H1 (cell line): ENCODE measurements at regions not wholly inside any gene's neighbourhood (a gene's known extent, or its start where the extent isn't known, plus 50 kb on each side); places are given as distances from the start of the nearest gene placed in this dataset.

Experiments
- CTCF ChIA-PET: fragments of 300-600 bp; sonication (Branson Sonifier 250); formaldehyde crosslinking; loops from one replicate; lab custom pipeline; 2021; ENCODE audit not compliant: partially characterized antibody; lab: Charles Lee
- POLR2A ChIA-PET: fragments of 300-600 bp; sonication (Branson Sonifier 250); formaldehyde crosslinking; loops from one replicate; lab custom pipeline; 2021; ENCODE audit warnings: inconsistent platforms; ENCODE audit not compliant: partially characterized antibody; lab: Charles Lee
- DNase-seq, 2 experiments: peaks; one replicate each; pipeline versions ENCODE4 v3.0.0 to v3.0.0-alpha.2; 2010 to 2022; ENCODE audit warnings: low spot score in 2 of 2, low read depth in 1 of 2, mixed read lengths in 1 of 2
- FAIRE-seq: peaks from 2 replicates; lab custom pipeline; 2011; peaks lifted over from hg19 to GRCh38; lab: Jason Lieb, UNC
- H2AFZ ChIP-seq: 2 replicates; pipeline ENCODE4 v1.8.1; 2012; ENCODE audit warnings: low read length, inconsistent platforms
- H2AK5ac ChIP-seq: 2 replicates; pipeline ENCODE4 v1.6.1; 2013; ENCODE audit warnings: low read depth, low read length
- H2BK120ac ChIP-seq: replicated peaks from 2 replicates; pipeline ENCODE3; 2013; ENCODE audit warnings: low read depth, low read length, inconsistent platforms
- H2BK12ac ChIP-seq: 2 replicates; pipeline ENCODE4 v1.6.1; 2013; ENCODE audit warnings: low read depth, low read length
- H2BK15ac ChIP-seq: 2 replicates; pipeline ENCODE4 v1.6.1; 2013; ENCODE audit warnings: low read length
- H2BK20ac ChIP-seq: 2 replicates; pipeline ENCODE4 v1.6.1; 2013; ENCODE audit warnings: low read length
- H2BK5ac ChIP-seq: 2 replicates; pipeline ENCODE4 v1.6.1; 2013; ENCODE audit warnings: low read depth, low read length
- H3K14ac ChIP-seq: 2 replicates; pipeline ENCODE4 v1.6.1; 2013; ENCODE audit warnings: inconsistent platforms; ENCODE audit not compliant: insufficient read length
- H3K18ac ChIP-seq: 2 replicates; pipeline ENCODE4 v1.6.1; 2013; ENCODE audit warnings: low read length; ENCODE audit errors: extremely low read depth
- H3K23ac ChIP-seq: 2 replicates; pipeline ENCODE4 v1.6.1; 2013; ENCODE audit warnings: inconsistent platforms; ENCODE audit not compliant: insufficient read length
- H3K23me2 ChIP-seq: 2 replicates; pipeline ENCODE4 v1.6.1; 2013; ENCODE audit warnings: low read depth, low read length
- H3K27ac ChIP-seq: 2 replicates; pipeline ENCODE4 v1.6.1; 2011; ENCODE audit warnings: low read depth, low read length, inconsistent platforms
- H3K27me3 ChIP-seq, 4 experiments: replicated peaks in 1 of 4; 1 replicate in 1 of 4; 2 replicates in 3 of 4; pipeline versions ENCODE4 v1.6.1 to v1.8.1; 2011 to 2013; ENCODE audit warnings: low read length in 3 of 4, mild to moderate bottlenecking in 3 of 4, inconsistent platforms in 2 of 4, mixed read lengths in 2 of 4, moderate library complexity in 1 of 4; ENCODE audit not compliant: control insufficient read depth in 3 of 4, insufficient read depth in 3 of 4; ENCODE audit errors: extremely low read depth in 1 of 4
- H3K36me3 ChIP-seq, 4 experiments: 2 replicates each; pipeline versions ENCODE4 v1.6.1 to v1.8.1; 2011 to 2013; ENCODE audit warnings: mild to moderate bottlenecking in 4 of 4, low read length in 3 of 4, moderate library complexity in 2 of 4, control low read depth in 1 of 4, inconsistent platforms in 1 of 4; ENCODE audit not compliant: insufficient read depth in 4 of 4, control insufficient read depth in 2 of 4
- H3K4ac ChIP-seq: replicated peaks from 2 replicates; pipeline ENCODE3; 2013; ENCODE audit warnings: low read length, low read depth, mixed read lengths, inconsistent platforms; ENCODE audit not compliant: insufficient read length
- H3K4me1 ChIP-seq, 4 experiments: replicated peaks in 1 of 4; 1 replicate in 1 of 4; 2 replicates in 3 of 4; pipeline versions ENCODE4 v1.6.1 to v1.8.1; 2011 to 2013; ENCODE audit warnings: low read length in 3 of 4, inconsistent platforms in 2 of 4, mixed read lengths in 1 of 4; ENCODE audit not compliant: insufficient read depth in 4 of 4, control insufficient read depth in 3 of 4
- H3K4me2 ChIP-seq, 2 experiments: 2 replicates each; pipeline versions ENCODE4 v1.6.1 to v1.8.1; 2011 to 2013; ENCODE audit warnings: low read depth in 2 of 2, low read length in 2 of 2, control low read depth in 1 of 2, inconsistent platforms in 1 of 2, mild to moderate bottlenecking in 1 of 2; ENCODE audit not compliant: insufficient read depth in 1 of 2
- H3K4me3 ChIP-seq, 4 experiments: fragments of 200-600, 300-600 bp in 1 of 4; sonication (generic), shearing (Covaris generic), sonication (Bioruptor Twin) in 1 of 4; 2 replicates each; pipeline versions ENCODE4 v1.5.1 to v1.8.1; 2011 to 2016; ENCODE audit warnings: low read length in 4 of 4, low read depth in 3 of 4, control low read depth in 2 of 4, inconsistent platforms in 2 of 4, mild to moderate bottlenecking in 2 of 4, mixed read lengths in 1 of 4, moderate library complexity in 1 of 4; ENCODE audit not compliant: insufficient read depth in 2 of 4; ENCODE audit errors: extremely low read depth in 1 of 4
- H3K56ac ChIP-seq: replicated peaks from 2 replicates; pipeline ENCODE3; 2013; ENCODE audit warnings: low read depth, mild to moderate bottlenecking, mixed read lengths, low read length, inconsistent platforms; ENCODE audit not compliant: insufficient read length
- H3K79me1 ChIP-seq: 2 replicates; pipeline ENCODE4 v1.6.1; 2013; ENCODE audit warnings: low read depth, low read length, control low read depth
- H3K79me2 ChIP-seq, 2 experiments: 2 replicates each; pipeline versions ENCODE4 v1.6.1 to v1.8.1; 2012 to 2013; ENCODE audit warnings: low read length in 2 of 2, mild to moderate bottlenecking in 2 of 2, inconsistent platforms in 1 of 2; ENCODE audit not compliant: insufficient read depth in 2 of 2, control insufficient read depth in 1 of 2
- H3K9ac ChIP-seq, 4 experiments: replicated peaks in 1 of 4; 1 replicate in 1 of 4; 2 replicates in 3 of 4; pipeline versions ENCODE4 v1.6.1 to v1.8.1; 2011 to 2013; ENCODE audit warnings: low read depth in 3 of 4, low read length in 3 of 4, control low read depth in 2 of 4, mild to moderate bottlenecking in 2 of 4, moderate library complexity in 2 of 4, inconsistent platforms in 1 of 4; ENCODE audit errors: extremely low read depth in 1 of 4
- H3K9me3 ChIP-seq, 2 experiments: 2 replicates each; pipeline versions ENCODE4 v1.6.1 to v1.8.1; 2012 to 2013; ENCODE audit warnings: mild to moderate bottlenecking in 2 of 2, moderate library complexity in 2 of 2, control low read depth in 1 of 2, inconsistent platforms in 1 of 2, low read depth in 1 of 2, low read length in 1 of 2, mixed read lengths in 1 of 2; ENCODE audit not compliant: insufficient read depth in 2 of 2
- H4K20me1 ChIP-seq, 2 experiments: replicated peaks in 1 of 2; 2 replicates each; pipeline versions ENCODE3 to v1.8.1; 2011 to 2013; ENCODE audit warnings: inconsistent platforms in 2 of 2, low read length in 2 of 2, mild to moderate bottlenecking in 1 of 2; ENCODE audit not compliant: insufficient read depth in 2 of 2, control insufficient read depth in 1 of 2
- H4K5ac ChIP-seq: 2 replicates; pipeline ENCODE4 v1.6.1; 2013; ENCODE audit warnings: low read length, low read depth, mixed read lengths, inconsistent platforms; ENCODE audit not compliant: insufficient read length
- H4K8ac ChIP-seq: 2 replicates; pipeline ENCODE4 v1.8.0; 2013; ENCODE audit warnings: mild to moderate bottlenecking, moderate library complexity, low read length, inconsistent platforms; ENCODE audit not compliant: insufficient read depth; ENCODE audit errors: extremely low read depth
- H4K91ac ChIP-seq: replicated peaks from 2 replicates; pipeline ENCODE3; 2013; ENCODE audit warnings: low read length, mixed read lengths, inconsistent platforms; ENCODE audit not compliant: insufficient read length
- ZNF274 ChIP-seq: IDR thresholded peaks from 2 replicates; pipeline ENCODE4 v1.7.0; 2012; ENCODE audit warnings: low read length, borderline replicate concordance; ENCODE audit errors: extremely low read depth
- WGBS, 2 experiments: shearing (Covaris generic) in 1 of 2; methylation state at CpG; one replicate each; pipeline versions ENCODE4 v1.1.6 to v1.1.7; 2013 to 2015; ENCODE audit warnings: low lambda C conversion rate in 2 of 2, mixed read lengths in 2 of 2, inconsistent platforms in 1 of 2, low coverage in 1 of 2, missing lambda C conversion rate in 1 of 2; ENCODE audit not compliant: insufficient replicate concordance in 2 of 2, insufficient coverage in 1 of 2, insufficient read length in 1 of 2; ENCODE audit errors: extremely low coverage in 1 of 2, missing lambda C conversion rate in 1 of 2; 5-methylcytosine and 5-hydroxymethylcytosine counted together

DNA sequence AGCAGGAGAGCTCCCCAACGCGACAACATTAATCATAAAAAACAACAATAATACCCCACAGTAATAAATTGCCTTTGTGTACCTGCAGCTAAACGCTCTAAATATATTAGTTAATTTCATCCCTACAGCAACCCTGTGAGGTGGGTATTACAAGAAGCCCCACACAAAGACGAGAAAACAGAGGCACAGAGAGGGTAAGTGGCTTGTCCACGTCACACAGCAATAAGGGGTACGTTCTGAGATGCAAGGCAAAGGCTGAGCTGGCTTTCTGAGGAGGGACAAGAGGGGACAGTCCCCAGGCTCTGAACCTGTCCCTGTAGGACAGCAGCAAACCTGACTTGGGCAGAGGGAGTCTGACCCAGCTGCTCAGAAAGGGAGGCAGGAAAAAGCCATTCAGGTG is 78.2 kb downstream of the NCOR2 start:
- no peak overlapping the region; the same call in 1 of the 2 replicates for H2BK20ac ChIP-seq
- POLR2A ChIA-PET = interaction anchor here (2.3 kb wide), 1 partner anchor 11 kb away, joined by 7 read pairs; no protein-coding TSS in a partner anchor
- no peak overlapping the region for H2BK15ac ChIP-seq
- no peak for DNase-seq
- no peak overlapping the region for H2AK5ac ChIP-seq
- no peak overlapping the region for H2BK120ac ChIP-seq
- no peak overlapping the region for H2BK5ac ChIP-seq
- no peak overlapping the region for H2BK12ac ChIP-seq
- H4K20me1 ChIP-seq = peaks cover 7 to 27% of the 10 kb centered on the region in 2 experiments
- no peak overlapping the region for H4K91ac ChIP-seq
- H3K4me2 ChIP-seq = no peak overlapping the region
- CTCF ChIA-PET = interaction anchor here (0.6 to 4.2 kb wide), 9 partner anchors 9 to 262 kb away, joined by 3 to 25 read pairs (median 4); no protein-coding TSS in a partner anchor
- no peak overlapping the region for H3K4ac ChIP-seq
- H3K23ac ChIP-seq = no peak overlapping the region
- H4K5ac ChIP-seq = no peak overlapping the region
- no peak overlapping the region for H3K14ac ChIP-seq
- peaks cover 0 to 2% (median 0%) of the 10 kb centered on the region in 4 experiments; a peak in 3 of 7 replicates for H3K4me1 ChIP-seq
- WGBS, 2 experiments = 76% methylated on average over 6 of the region's 6 CpGs; no CpG with 5 or more reads in 1 of the 2 experiments
- H3K9ac ChIP-seq = no peak overlapping the region
- peaks cover 0 to 5% (median 2%) of the 10 kb centered on the region in 4 experiments; a peak in 3 of 8 replicates for H3K36me3 ChIP-seq
- H3K27me3 ChIP-seq = no peaks in the 10 kb centered on the region
- peaks cover 18% of the 10 kb centered on the region; the same call in 1 of the 2 replicates for H3K79me1 ChIP-seq
- H3K56ac ChIP-seq = no peak overlapping the region
- H3K79me2 ChIP-seq = peaks cover 0 to 77% of the 10 kb centered on the region in 2 experiments; a peak in 3 of 4 replicates
- no peak overlapping the region for H4K8ac ChIP-seq
- no peak for TF ChIP-seq ZNF274
- H3K18ac ChIP-seq = no peak overlapping the region
- H3K27ac ChIP-seq = no peak overlapping the region
- H3K23me2 ChIP-seq = no peaks in the 10 kb centered on the region
- H2AFZ ChIP-seq = no peak overlapping the region
- no peak for FAIRE-seq
- no peaks in the 10 kb centered on the region for H3K9me3 ChIP-seq
- H3K4me3 ChIP-seq = no peak overlapping the region
